HG02642 (cell line): ENCODE measurements at regions not wholly inside any gene's neighbourhood (a gene's known extent, or its start where the extent isn't known, plus 50 kb on each side); places are given as distances from the start of the nearest gene placed in this dataset.

Experiments used
- ATAC-seq: cut with Tn5 transposase; IDR thresholded peaks from one replicate; pipeline ENCODE4 v1.9.1; 2021; ENCODE audit warnings: mild to moderate bottlenecking; ENCODE audit not compliant: unreplicated experiment, poor library complexity

- ATAC-seq: no peak
These were observed 186.9 kb downstream of the OPA1 start for GRCh38 chr3:193779933-193780332.

DNA sequence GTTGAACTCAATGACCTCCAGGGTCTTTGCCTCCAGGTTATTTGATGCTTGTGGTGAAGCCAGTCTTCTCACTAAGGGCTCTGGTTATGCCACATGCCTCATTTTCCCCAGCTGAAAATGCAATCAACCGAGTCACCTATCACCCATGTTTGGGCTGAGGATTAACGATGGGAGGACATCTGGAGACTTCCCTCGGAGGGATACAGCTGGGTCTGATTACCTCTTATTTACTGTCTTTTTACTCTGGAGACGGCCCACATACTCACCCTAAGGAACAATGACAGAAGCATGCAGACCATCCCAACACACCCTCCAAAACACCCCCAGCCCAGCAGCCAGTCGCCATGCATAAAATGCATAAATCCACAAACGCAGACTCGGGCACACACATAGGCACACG is 187.4 kb downstream of the OPA1 start:
- ATAC-seq: no peak

- ATAC-seq: no peak
These were observed 187.9 kb downstream of the OPA1 start for GRCh38 chr3:193780810-193781478.

DNA sequence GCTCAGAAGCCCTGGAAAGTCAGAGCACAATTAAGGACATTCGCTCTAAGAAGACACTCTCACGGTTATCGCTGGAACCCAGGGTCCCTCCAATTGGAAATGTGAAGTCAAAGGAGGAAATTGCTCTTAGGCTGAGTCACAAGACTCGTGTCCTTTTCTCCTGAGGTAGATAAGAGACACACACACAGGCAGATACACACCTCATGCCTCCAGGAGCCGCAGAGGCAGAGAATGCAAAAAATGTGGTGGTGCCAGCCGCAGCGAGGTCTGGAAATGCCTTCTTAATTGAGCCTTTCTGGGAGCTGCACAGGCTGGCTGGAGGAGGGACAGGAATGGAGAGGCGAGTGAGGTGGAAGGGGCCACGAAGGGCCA is 189.3 kb downstream of the OPA1 start:
- ATAC-seq: no peak

GRCh38 chr3:193782747-193783146 is 189.7 kb downstream of the OPA1 start:
- ATAC-seq: no peak

DNA sequence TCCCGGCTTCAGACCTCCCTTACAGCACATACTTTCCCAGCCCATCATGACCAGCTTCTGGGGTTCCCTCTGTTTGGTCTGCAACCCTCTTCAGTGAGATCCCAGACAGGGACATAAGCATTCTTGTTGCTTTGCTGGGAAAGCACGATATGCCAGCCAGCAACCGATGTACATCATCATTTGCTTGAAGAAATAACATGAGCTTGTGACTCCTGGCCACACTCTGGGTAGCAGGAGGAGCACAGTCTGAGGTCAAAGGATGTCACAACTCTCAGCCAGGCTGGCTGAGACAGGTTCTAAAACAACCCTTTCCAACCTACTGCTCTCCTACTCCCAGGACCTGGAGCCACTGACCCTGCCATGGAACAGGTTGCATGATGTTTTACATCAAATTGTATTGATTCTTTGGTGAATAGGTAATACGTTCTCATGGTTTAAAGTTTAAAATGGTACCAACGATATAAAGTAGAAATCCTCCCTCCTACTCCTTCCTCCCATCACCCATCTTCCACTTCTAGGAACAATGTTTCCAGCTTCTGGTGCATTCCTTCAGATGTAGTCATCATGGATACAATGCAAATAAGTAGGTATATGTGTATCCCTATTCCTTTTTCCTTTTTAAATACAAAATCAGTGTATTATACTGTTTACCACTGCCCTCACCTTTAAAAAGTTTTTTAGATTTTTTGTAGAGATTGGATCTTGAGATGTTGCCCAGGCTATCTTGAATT is 190.3 kb downstream of the OPA1 start:
- no peak for ATAC-seq

- ATAC-seq: no peak
These were observed 191.8 kb downstream of the OPA1 start for GRCh38 chr3:193784822-193785221.

DNA sequence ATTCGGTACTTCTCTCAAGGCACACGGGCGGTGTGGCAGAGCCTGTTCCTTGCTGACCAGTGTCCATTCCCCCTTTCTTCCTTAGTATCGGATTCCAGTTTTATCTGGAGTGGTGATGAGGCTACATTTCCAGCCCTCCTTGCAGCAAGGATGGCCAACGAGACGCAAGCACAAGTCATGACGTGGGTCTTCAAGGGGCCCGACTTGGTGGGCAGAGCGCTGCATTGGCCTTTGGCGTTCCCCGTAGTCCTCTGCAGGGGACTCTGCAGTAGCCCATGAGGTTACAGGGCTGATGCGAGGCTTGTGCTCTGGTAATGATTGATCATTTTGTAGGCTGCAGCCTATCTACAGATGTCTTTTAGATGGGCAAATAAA is 194.5 kb downstream of the OPA1 start:
- ATAC-seq: no peak

DNA sequence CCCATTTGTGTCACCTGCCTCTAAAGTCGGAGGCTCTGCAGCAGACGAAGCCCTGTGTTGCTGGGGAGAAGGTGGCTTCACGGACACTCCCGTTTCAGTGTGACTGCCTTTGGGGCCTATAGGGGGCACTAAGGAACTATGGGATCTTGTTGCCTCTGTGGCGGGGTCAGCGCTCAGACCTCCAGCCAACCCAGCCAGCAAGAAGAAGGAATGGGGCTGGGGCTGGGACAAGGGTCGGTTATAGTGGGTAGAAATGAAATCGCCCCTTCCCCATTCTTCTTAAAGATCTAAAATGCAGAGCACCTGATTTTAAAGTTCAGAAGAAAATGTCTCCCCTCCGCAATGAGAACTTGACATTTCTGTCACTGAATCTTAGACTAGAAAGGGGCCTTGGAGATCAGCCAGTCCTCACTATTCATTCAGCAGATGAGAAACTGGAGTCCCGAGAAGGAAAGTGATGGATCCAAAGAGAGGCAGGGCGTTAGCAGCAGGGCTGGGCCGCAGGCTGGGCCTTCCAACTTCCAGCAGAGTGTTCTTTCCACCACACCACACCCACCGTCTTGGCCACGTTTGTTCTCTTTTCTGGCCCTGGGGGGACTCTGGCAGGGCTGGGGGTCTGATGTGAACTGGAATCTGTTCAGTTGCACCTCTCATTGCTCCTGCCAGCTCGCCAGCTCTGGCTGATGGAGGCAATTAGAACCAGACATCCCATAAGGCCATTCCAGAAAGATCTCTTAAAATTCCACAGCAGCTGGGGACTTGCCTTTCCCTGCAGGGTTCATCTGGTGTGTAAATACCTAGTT is 195.4 kb downstream of the OPA1 start:
- ATAC-seq: no peak

- no peak for ATAC-seq
These were observed 196.4 kb downstream of the OPA1 start for GRCh38 chr3:193789455-193789854.

GRCh38 chr3:193790086-193790990 is 197.3 kb downstream of the OPA1 start:
- ATAC-seq: no peak

DNA sequence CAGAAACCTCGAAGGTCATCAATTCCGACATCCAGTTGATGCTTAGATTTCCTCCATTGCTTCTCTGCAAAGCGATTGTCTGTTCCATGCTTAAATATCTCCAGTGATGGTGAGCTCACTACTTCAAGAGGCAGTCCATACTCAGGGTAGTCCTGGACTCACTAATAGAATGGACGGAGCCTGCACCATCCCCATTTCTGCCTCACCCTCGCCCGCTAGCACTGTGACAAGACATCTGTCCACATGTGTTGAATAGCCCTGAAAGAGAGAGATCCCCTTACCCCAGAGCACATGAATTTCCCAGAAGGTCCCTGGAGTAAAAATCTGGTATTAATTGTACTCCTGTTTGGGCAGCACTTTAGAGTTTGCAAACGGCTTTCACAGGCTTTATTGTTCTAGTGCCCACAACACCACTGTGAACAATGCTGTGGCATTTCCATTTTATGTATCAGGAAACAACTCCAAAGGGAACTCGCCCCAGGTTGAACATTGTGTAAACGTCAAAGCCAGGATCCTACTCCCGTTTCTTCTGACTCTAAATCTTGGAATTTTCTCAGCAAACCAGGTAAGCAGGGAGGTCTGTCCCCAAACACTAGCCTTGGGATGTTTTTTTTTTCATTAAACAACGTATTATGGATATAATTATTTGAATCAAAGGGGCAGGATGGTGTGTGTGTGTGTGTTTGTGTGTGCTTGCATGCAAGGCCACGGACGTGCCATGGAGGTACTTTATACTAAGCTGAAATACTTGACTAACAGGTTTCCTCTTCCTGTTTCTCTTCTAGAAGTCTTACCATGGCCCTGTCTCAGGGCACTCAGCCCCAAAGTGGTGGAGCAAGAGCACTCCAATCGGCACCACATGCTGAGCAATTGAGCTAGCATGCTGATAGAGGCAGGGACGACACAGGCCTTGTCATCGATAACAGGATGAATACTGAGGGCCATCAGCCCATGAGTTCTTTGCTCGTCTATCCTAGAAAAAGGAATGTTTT is 198.3 kb downstream of the OPA1 start:
- no peak for ATAC-seq

DNA sequence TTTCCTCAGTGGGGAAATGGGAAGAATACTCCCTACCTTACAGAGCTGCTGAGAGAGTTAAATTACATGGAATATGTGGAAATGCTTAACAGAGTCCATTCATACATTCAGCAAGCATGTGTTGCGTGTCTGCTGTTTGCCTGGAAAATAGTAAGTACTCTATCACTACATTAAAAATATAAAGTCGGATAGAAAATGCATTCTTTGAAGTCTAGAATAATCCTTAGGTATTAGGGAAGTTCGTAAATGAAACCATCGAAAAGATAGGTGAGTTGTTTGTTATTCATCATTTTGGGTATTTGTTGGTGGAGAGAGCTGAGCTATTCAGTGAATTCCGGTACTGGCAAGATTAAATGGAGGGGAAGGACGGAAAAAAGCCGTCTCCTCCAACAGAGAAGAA is 200.1 kb downstream of the OPA1 start:
- no peak for ATAC-seq

GRCh38 chr3:193794002-193794881 is 201.2 kb downstream of the OPA1 start:
- no peak for ATAC-seq

DNA sequence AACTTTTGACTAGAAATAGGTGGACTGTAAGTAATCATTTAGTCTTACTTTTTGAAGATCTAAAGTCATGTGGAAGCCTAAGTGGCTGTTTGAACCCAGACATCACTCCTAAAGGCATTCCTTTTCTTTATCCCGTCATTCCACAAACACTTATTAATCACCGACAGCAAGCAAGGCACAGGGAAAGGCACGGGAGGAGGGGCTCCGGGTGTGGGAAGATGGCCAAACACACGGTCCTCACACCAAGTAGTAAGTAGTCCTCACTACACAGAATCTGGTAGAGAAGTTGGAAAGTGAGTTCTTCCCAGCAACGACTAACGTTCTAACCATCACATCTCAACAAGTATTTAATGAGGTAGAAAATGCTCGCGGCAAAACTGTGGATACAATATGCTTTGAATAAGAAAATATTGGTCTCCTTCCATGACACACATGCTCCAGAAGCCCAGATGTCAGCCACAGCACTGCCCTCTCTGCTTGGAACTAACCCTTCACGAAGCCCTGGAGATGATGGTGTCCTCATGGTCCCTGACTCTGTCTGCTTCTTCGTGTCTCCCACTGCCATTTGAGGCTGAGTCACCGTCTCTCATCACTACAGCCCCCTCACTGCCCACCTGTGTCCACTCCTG is 202.2 kb downstream of the OPA1 start:
- ATAC-seq: no peak

DNA sequence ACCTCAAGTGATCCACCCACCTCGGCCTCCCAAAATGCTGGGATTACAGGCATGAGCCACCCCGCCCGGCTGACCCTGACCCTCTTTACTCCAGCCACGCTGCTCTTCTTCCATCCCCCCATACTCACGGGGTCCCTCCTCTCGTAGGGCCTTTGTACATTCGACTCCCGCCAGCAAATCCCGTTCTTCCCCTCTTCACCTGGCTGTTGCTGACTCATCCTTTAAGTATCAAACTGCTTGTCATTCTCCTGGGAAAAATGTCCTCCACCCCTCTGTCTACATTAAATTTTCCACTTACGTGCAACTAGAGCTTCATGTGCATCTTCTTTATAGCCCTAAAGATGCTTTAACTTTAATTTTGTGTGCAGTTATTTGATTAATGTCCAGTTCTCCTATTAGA is 203.1 kb downstream of the OPA1 start:
- no peak for ATAC-seq

- no peak for ATAC-seq
These were observed 204.6 kb downstream of the OPA1 start for GRCh38 chr3:193797566-193797965.

- no peak for ATAC-seq
These were observed 205.0 kb downstream of the OPA1 start for GRCh38 chr3:193798051-193798450.
